GM23248 (cell line): ENCODE measurements at regions not wholly inside any gene's neighbourhood (a gene's known extent, or its start where the extent isn't known, plus 50 kb on each side); places are given as distances from the start of the nearest gene placed in this dataset.

Experiments
- DNase-seq: peaks from one replicate; pipeline ENCODE4 v3.0.0-alpha.2; 2015
- H2AFZ ChIP-seq: fragments of 200-600 bp; sonication (generic); 2 replicates; pipeline ENCODE4 v1.6.1; 2016; ENCODE audit warnings: antibody characterized with exemption
- H3F3A ChIP-seq: fragments of 200-600 bp; sonication (generic); 2 replicates; pipeline ENCODE4 v1.6.1; 2016; ENCODE audit warnings: mild to moderate bottlenecking, antibody characterized with exemption, mixed run types; ENCODE audit not compliant: insufficient read depth
- H3K27ac ChIP-seq: fragments of 200-600 bp; sonication (generic); 2 replicates; pipeline ENCODE4 v1.5.1; 2016; ENCODE audit warnings: mild to moderate bottlenecking
- H3K27me3 ChIP-seq: fragments of 200-600 bp; sonication (generic); replicated peaks from 2 replicates; pipeline ENCODE4 v1.6.1; 2016; ENCODE audit warnings: mild to moderate bottlenecking; ENCODE audit not compliant: insufficient read depth
- H3K36me3 ChIP-seq: fragments of 200-600 bp; sonication (generic); 2 replicates; pipeline ENCODE4 v1.6.1; 2016; ENCODE audit warnings: low read depth, mild to moderate bottlenecking
- H3K4me1 ChIP-seq: fragments of 200-600 bp; sonication (generic); 2 replicates; pipeline ENCODE4 v1.6.1; 2016; ENCODE audit warnings: mild to moderate bottlenecking; ENCODE audit not compliant: insufficient read depth
- H3K4me2 ChIP-seq: fragments of 200-600 bp; sonication (generic); one replicate; pipeline ENCODE4 v1.6.1; 2016; ENCODE audit warnings: mild to moderate bottlenecking; ENCODE audit not compliant: unreplicated experiment
- H3K4me3 ChIP-seq: fragments of 200-600 bp; sonication (generic); 2 replicates; pipeline ENCODE4 v1.5.1; 2016; ENCODE audit warnings: mild to moderate bottlenecking
- H3K79me2 ChIP-seq: fragments of 200-600 bp; sonication (generic); 2 replicates; pipeline ENCODE4 v1.6.1; 2016; ENCODE audit warnings: mild to moderate bottlenecking; ENCODE audit not compliant: insufficient read depth
- H3K9ac ChIP-seq: fragments of 200-600 bp; sonication (generic); 2 replicates; pipeline ENCODE4 v1.6.1; 2016; ENCODE audit warnings: mild to moderate bottlenecking
- H3K9me2 ChIP-seq: fragments of 200-600 bp; sonication (generic); 2 replicates; pipeline ENCODE4 v1.6.1; 2016; ENCODE audit warnings: mixed run types, mild to moderate bottlenecking, moderate library complexity; ENCODE audit not compliant: insufficient read depth
- H3K9me3 ChIP-seq: fragments of 200-600 bp; sonication (generic); one replicate; pipeline ENCODE4 v1.6.1; 2017; ENCODE audit warnings: low read depth
- H4K20me1 ChIP-seq: fragments of 200-600 bp; sonication (generic); 2 replicates; pipeline ENCODE4 v1.6.0; 2016; ENCODE audit not compliant: insufficient read depth
- EZH2 ChIP-seq: fragments of 200-600 bp; sonication (generic); IDR thresholded peaks from 2 replicates; pipeline ENCODE4 v1.6.1; 2018; ENCODE audit warnings: antibody characterized with exemption, mild to moderate bottlenecking; ENCODE audit not compliant: insufficient read depth, poor library complexity, severe bottlenecking
- EZH2phosphoT487 ChIP-seq: fragments of 200-600 bp; sonication (generic); IDR thresholded peaks from 2 replicates; pipeline ENCODE4 v1.6.1; 2018; ENCODE audit warnings: antibody characterized with exemption, moderate library complexity, mild to moderate bottlenecking, low read depth; ENCODE audit not compliant: insufficient read depth
- WGBS, 2 experiments: methylation state at CpG; one replicate each; pipeline ENCODE4 v1.1.6; 2015 to 2017; ENCODE audit warnings: low lambda C conversion rate in 2 of 2, low coverage in 1 of 2; ENCODE audit errors: missing lambda C conversion rate in 2 of 2; 5-methylcytosine and 5-hydroxymethylcytosine counted together
- in situ Hi-C: fragments of 300-500 bp; cut with MboI; formaldehyde crosslinking; loops from 2 replicates; pipeline ENCODE4 v1.15.0; 2020

DNA sequence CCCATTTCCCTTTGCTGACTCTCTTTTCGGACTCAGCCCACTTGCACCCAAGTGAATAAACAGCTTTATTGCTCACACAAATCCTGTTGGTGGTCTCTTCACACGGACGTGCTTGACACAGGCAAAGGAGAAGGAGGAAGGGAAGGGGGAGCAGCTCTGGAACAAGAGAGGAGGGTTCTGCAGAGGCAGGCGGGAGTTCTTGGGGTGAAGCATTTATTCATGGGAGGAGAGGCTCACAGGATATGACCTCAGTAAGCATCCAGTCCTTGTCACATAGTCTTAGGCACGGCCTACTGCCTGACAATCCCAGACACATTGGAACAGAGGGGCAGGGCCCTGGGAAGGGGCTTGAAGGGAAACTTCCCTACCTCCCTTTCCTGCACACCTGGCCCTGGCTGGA is 171.7 kb upstream of the HS6ST1 start:
- no peaks in the 10 kb centered on the region for H3K36me3 ChIP-seq
- H3K4me3 ChIP-seq: no peak overlapping the region
- H3K27me3 ChIP-seq: no peaks in the 10 kb centered on the region
- H3K9ac ChIP-seq: no peak overlapping the region
- H3K4me1 ChIP-seq: no peaks in the 10 kb centered on the region
- no peaks in the 10 kb centered on the region for H4K20me1 ChIP-seq
- no peak for DNase-seq
- H2AFZ ChIP-seq: no peak overlapping the region
- H3K27ac ChIP-seq: no peak overlapping the region
- 88 to 90% methylated on average over 5 of the region's 5 CpGs for WGBS, 2 experiments
- no peaks in the 10 kb centered on the region for H3K9me2 ChIP-seq
- TF ChIP-seq EZH2phosphoT487 (no peak), EZH2 (no peak)
- H3K79me2 ChIP-seq: no peaks in the 10 kb centered on the region
- no peaks in the 10 kb centered on the region for H3K9me3 ChIP-seq
- no peaks in the 10 kb centered on the region for H3F3A ChIP-seq
- in situ Hi-C loops: no loop called here
- H3K4me2 ChIP-seq: no peak overlapping the region

DNA sequence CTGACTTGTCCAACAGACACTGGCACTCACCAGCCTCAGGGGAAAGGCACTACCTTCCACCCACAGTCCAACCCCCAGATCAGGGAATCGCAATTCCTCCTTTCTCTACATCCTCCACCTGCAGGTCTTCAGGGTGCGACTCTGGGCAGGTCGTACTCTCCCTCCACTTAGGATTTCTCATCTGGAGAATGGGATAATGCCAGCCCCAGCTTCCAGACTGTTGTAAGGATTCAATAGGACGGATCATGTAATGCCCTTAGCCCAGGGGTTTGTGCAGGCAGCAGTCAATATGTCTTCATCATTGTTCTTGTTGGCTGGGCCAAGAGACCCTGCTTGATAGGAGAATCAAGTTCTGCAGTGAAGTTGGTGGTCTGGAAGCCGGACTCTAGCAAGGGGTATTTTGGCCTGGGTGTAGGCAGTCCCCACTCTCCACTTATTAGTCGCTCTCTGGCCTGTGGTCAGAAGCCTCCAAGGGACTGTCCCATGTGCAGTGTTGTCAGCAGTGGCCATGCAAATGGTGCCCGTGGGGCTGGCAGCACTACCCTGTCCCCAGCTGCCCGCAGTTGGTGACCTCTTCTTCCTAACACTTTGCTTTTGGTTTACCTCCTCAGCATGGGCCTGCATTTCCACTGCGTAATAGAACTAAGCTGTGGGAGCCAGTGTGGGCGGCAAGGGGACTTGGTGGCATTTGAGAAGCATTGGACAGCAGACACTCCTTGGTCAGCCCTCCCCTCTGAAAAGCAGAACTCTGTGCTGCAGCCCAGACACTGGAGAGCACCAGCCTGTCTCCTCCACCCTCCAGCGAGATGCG is 172.4 kb upstream of the HS6ST1 start:
- no peaks in the 10 kb centered on the region for H3K27me3 ChIP-seq
- no peak overlapping the region for H3K9ac ChIP-seq
- no peaks in the 10 kb centered on the region for H3F3A ChIP-seq
- no peaks in the 10 kb centered on the region for H4K20me1 ChIP-seq
- no peak overlapping the region for H3K4me3 ChIP-seq
- H3K79me2 ChIP-seq: no peaks in the 10 kb centered on the region
- H3K9me3 ChIP-seq: no peaks in the 10 kb centered on the region
- no peak overlapping the region for H3K27ac ChIP-seq
- WGBS, 2 experiments: 84 to 93% methylated on average over 12 of the region's 12 CpGs
- no peak for DNase-seq
- no peaks in the 10 kb centered on the region for H3K4me1 ChIP-seq
- H2AFZ ChIP-seq: no peak overlapping the region
- H3K9me2 ChIP-seq: no peaks in the 10 kb centered on the region
- TF ChIP-seq EZH2phosphoT487 (no peak), EZH2 (no peak)
- no peaks in the 10 kb centered on the region for H3K36me3 ChIP-seq
- in situ Hi-C loops: no loop called here
- no peak overlapping the region for H3K4me2 ChIP-seq

DNA sequence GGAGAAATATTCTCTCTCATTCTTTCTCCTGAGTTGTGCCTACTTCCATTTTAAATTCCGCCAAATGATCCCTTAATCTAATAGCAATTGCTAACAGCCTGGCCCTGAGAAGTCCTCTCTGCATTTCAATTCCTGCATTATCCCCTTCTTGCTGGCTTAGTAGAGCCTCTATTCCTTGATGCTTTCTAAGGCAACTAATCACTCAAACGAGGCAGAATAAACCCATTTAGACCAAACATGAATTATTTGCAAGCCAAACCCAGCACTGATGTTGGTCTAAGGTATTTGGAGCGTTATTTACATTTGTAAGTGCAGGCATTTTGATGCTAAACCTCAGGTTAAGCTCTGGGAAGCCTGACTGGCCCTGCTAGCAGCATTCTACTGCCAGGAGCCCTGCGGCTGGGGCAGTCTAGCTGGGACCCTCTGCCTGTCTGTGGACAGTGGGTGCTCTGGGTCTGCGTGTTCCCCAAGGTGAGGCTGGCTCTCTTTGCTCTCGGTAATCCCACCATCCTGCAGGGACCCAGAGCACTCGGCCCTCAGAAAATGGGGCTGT is 173.1 kb upstream of the HS6ST1 start:
- H2AFZ ChIP-seq: no peak overlapping the region
- H3K27ac ChIP-seq: no peak overlapping the region
- WGBS, 2 experiments: 74 to 77% methylated on average over 7 of the region's 7 CpGs
- H3K27me3 ChIP-seq: no peaks in the 10 kb centered on the region
- no peak for DNase-seq
- H4K20me1 ChIP-seq: no peaks in the 10 kb centered on the region
- no peak overlapping the region for H3K4me3 ChIP-seq
- no peak overlapping the region for H3K4me2 ChIP-seq
- H3K79me2 ChIP-seq: no peaks in the 10 kb centered on the region
- H3K9me3 ChIP-seq: no peaks in the 10 kb centered on the region
- no peaks in the 10 kb centered on the region for H3K9me2 ChIP-seq
- H3K4me1 ChIP-seq: no peaks in the 10 kb centered on the region
- TF ChIP-seq EZH2: no peak
- no peak for TF ChIP-seq EZH2phosphoT487
- no peaks in the 10 kb centered on the region for H3K36me3 ChIP-seq
- H3K9ac ChIP-seq: no peak overlapping the region
- H3F3A ChIP-seq: no peaks in the 10 kb centered on the region
- in situ Hi-C loops: no loop called here

DNA sequence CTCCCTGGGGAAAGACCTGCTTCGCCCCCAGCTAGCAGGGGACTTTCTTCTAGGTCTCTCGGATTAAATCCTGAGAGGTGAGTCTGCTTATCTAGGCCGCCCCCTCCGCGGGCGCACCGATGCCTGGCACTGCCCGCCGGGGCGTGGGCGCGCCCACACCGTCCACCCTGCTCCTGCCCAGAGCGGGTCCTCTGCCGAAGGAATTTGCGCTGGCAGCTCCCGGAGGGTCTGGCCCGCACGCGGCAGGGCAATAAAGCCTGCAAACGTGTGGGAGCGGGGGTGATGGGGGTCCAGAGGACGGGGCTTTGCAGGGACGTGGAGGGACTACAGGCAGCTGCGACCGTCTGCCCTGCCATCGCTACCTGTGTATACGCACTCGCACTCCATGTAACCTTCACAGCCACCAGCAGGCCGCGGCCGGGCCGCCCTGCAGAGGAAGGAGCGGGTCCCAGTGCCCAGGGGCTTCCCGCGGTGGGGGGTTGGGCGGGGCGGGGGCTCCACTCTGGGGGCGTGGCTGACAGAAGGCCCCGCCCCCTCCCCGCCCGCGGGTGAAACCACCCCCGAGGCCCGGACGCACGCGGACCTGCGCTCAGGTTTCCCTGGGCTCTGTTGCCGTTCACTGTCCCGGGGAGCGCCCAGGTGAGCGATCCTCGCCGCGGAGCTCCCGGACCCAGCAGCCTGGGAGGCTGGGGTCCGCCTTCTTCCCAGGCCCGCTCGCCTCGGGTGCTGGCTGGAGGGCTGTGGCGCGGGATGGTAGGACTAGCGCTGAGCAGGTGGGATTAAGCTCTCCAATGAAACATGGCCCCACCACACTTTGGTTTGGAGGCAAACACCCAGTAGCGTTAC is 174.5 kb upstream of the HS6ST1 start:
- 86 to 90% methylated on average over 30 to 62 of the region's 65 CpGs for WGBS, 2 experiments
- H3K4me3 ChIP-seq: no peak overlapping the region
- no peaks in the 10 kb centered on the region for H3K9me3 ChIP-seq
- H4K20me1 ChIP-seq: no peaks in the 10 kb centered on the region
- no peak overlapping the region for H3K4me2 ChIP-seq
- in situ Hi-C loops: no loop called here
- no peaks in the 10 kb centered on the region for H3K27me3 ChIP-seq
- no peak for DNase-seq
- H3K27ac ChIP-seq: no peak overlapping the region
- TF ChIP-seq EZH2 (no peak), EZH2phosphoT487 (no peak)
- no peaks in the 10 kb centered on the region for H3K4me1 ChIP-seq
- H2AFZ ChIP-seq: no peak overlapping the region
- H3K9me2 ChIP-seq: no peaks in the 10 kb centered on the region
- H3K36me3 ChIP-seq: no peaks in the 10 kb centered on the region
- H3K79me2 ChIP-seq: no peaks in the 10 kb centered on the region
- no peaks in the 10 kb centered on the region for H3F3A ChIP-seq
- no peak overlapping the region for H3K9ac ChIP-seq
